Osteocyte (in vitro differentiated cells): ENCODE measurements at regions not wholly inside any gene's neighbourhood (a gene's known extent, or its start where the extent isn't known, plus 50 kb on each side); places are given as distances from the start of the nearest gene placed in this dataset.
"Not testable (repeated sequence)": the region's sequence is repeated elsewhere in the genome, so short reads cannot be mapped to it uniquely, and the experiment has no call there.

Source experiments
- DNase-seq: peaks from one replicate; pipeline ENCODE4 v3.0.0; 2021; ENCODE audit warnings: mixed read lengths; ENCODE audit not compliant: unreplicated experiment; ENCODE audit errors: extremely low spot score
- H3K27ac Mint-ChIP-seq: one replicate; pipeline ENCODE4 v1.8.0; 2021; ENCODE audit warnings: mild to moderate bottlenecking, mixed read lengths; ENCODE audit not compliant: unreplicated experiment
- H3K27me3 Mint-ChIP-seq: one replicate; pipeline ENCODE4 v1.8.0; 2021; ENCODE audit warnings: mixed read lengths; ENCODE audit not compliant: unreplicated experiment
- H3K36me3 Mint-ChIP-seq: one replicate; pipeline ENCODE4 v1.8.0; 2021; ENCODE audit warnings: mixed read lengths; ENCODE audit not compliant: unreplicated experiment
- H3K4me1 Mint-ChIP-seq: one replicate; pipeline ENCODE4 v1.8.0; 2021; ENCODE audit warnings: mixed read lengths; ENCODE audit not compliant: unreplicated experiment
- H3K4me3 Mint-ChIP-seq: one replicate; pipeline ENCODE4 v1.8.0; 2021; ENCODE audit warnings: mild to moderate bottlenecking, moderate library complexity, mixed read lengths; ENCODE audit not compliant: unreplicated experiment
- H3K9me3 Mint-ChIP-seq: one replicate; pipeline ENCODE4 v1.8.0; 2021; ENCODE audit warnings: mixed read lengths; ENCODE audit not compliant: unreplicated experiment
- TF ChIP-seq, protein P1 (sequence below): fragments of 200-600 bp; sonication (generic); IDR thresholded peaks from 2 replicates; pipeline ENCODE4 v1.5.0; 2021; ENCODE audit warnings: antibody characterized with exemption, mild to moderate bottlenecking, moderate library complexity

DNA sequence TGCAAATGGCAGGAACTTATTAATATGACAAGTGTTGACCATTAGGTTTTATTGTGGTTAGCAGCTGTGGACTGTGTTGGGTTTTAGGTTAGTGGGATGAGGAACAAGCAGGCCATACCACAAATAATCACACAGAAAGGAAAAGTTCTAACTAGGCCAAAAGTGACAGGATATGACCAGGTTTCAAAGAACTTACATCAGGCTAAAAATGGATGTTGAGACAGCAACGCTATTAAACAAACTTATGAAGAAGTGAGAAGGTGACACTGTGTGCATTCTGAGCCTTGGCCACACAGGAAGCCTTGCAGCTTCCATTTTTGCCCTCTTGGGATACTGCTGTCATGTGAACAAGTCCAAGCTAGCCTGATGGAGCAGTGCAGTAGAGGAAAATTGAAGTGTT is 568.8 kb downstream of the HTR7 start:
- TF ChIP-seq, protein P1, sequence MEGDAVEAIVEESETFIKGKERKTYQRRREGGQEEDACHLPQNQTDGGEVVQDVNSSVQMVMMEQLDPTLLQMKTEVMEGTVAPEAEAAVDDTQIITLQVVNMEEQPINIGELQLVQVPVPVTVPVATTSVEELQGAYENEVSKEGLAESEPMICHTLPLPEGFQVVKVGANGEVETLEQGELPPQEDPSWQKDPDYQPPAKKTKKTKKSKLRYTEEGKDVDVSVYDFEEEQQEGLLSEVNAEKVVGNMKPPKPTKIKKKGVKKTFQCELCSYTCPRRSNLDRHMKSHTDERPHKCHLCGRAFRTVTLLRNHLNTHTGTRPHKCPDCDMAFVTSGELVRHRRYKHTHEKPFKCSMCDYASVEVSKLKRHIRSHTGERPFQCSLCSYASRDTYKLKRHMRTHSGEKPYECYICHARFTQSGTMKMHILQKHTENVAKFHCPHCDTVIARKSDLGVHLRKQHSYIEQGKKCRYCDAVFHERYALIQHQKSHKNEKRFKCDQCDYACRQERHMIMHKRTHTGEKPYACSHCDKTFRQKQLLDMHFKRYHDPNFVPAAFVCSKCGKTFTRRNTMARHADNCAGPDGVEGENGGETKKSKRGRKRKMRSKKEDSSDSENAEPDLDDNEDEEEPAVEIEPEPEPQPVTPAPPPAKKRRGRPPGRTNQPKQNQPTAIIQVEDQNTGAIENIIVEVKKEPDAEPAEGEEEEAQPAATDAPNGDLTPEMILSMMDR, result no peak
- Mint-ChIP-seq H3K4me1 (peaks cover 4% of the 10 kb centered on the region), H3K4me3 (no peak overlapping the region), H3K27ac (no peak overlapping the region), H3K9me3 (no peaks in the 10 kb centered on the region), H3K36me3 (no peaks in the 10 kb centered on the region), H3K27me3 (peaks cover 35% of the 10 kb centered on the region)
- no peak for DNase-seq

- no peak overlapping the region for H3K27ac Mint-ChIP-seq
- TF ChIP-seq, protein P1, result no peak
- peaks cover 2% of the 10 kb centered on the region for H3K4me1 Mint-ChIP-seq
- no peak for DNase-seq
- H3K36me3 Mint-ChIP-seq, result no peaks in the 10 kb centered on the region
- H3K9me3 Mint-ChIP-seq, result no peaks in the 10 kb centered on the region
- peaks cover 8% of the 10 kb centered on the region for H3K27me3 Mint-ChIP-seq
- no peak overlapping the region for H3K4me3 Mint-ChIP-seq
These were observed 564.2 kb downstream of the HTR7 start for GRCh38 chr10:90293616-90294015.

DNA sequence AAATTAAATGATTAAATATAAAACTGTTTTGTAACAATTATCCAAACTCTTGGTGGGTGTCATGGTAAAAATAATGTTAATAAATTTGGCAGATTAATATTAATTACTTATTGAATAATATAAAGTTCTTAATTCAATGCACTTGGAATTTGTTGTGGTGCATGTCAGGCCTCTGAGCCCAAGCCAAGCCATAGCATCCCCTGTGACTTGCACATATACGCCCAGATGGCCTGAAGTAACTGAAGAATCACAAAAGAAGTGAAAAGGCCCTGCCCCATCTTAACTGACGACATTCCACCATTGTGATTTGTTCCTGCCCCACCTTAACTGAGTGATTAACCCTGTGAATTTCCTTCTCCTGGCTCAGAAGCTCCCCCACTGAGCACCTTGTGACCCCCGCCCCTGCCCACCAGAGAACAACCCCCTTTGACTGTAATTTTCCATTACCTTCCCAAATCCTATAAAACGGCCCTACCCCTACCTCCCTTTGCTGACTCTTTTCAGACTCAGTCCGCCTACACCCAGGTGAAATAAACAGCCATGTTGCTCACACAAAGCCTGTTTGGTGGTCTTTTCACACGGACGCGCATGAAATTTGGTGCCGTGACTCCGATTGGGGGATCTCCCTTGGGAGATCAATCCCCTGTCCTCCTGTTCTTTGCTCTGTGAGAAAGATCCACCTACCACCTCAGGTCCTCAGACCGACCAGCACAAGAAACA is 562.9 kb downstream of the HTR7 start:
- DNase-seq, H3K9me3 Mint-ChIP-seq, H3K4me3 Mint-ChIP-seq, H3K4me1 Mint-ChIP-seq, H3K27me3 Mint-ChIP-seq, H3K36me3 Mint-ChIP-seq, H3K27ac Mint-ChIP-seq: not testable (repeated sequence)

GRCh38 chr10:90302031-90302430 is 555.8 kb downstream of the HTR7 start:
- not testable (repeated sequence) for H3K4me3 Mint-ChIP-seq, H3K27me3 Mint-ChIP-seq, H3K36me3 Mint-ChIP-seq, H3K27ac Mint-ChIP-seq, H3K9me3 Mint-ChIP-seq, DNase-seq
- peaks cover 32% of the 10 kb centered on the region for H3K4me1 Mint-ChIP-seq

- TF ChIP-seq, protein P1, result no peak
- no peak for DNase-seq
- Mint-ChIP-seq H3K27ac (no peak overlapping the region), H3K4me3 (no peak overlapping the region), H3K4me1 (peaks cover 34% of the 10 kb centered on the region), H3K27me3 (no peaks in the 10 kb centered on the region), H3K9me3 (no peaks in the 10 kb centered on the region), H3K36me3 (no peaks in the 10 kb centered on the region)
These were observed 554.9 kb downstream of the HTR7 start for GRCh38 chr10:90302758-90303481.

DNA sequence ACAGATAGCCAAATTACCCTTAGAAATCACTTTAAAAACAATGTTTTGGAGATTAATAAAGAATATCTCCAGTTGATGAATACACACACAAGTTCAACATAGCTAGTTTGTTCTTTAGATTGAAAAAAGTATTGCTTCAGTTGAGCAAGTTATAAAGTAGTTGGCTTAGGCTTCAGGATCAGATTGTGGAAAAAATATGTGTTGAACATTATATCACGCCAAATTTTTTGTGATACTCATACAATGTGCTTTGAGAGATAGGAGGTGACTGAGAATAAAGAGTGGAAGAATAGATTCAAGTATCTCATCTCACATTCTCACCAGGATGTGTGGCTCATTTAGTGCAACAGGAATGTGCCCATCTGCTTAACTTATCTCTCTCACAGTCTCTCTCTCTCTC is 553.3 kb downstream of the HTR7 start:
- Mint-ChIP-seq H3K4me1 (peaks cover 42% of the 10 kb centered on the region), H3K27me3 (no peaks in the 10 kb centered on the region), H3K4me3 (no peak overlapping the region), H3K27ac (no peak overlapping the region), H3K36me3 (no peaks in the 10 kb centered on the region), H3K9me3 (no peaks in the 10 kb centered on the region)
- TF ChIP-seq, protein P1, result no peak
- DNase-seq, result no peak
